HepG2 (cell line): ENCODE measurements at regions not wholly inside any gene's neighbourhood (a gene's known extent, or its start where the extent isn't known, plus 50 kb on each side); places are given as distances from the start of the nearest gene placed in this dataset.
A peak's percentile ranks its signal among the peaks of the same experiment; 100 is the strongest.

Experiments used
- FOXP1 ChIP-seq, 2 experiments: fragments of 450-650 bp in 1 of 2; IDR thresholded peaks; 2 replicates each; pipeline ENCODE4 v1.6.1; 2017 to 2018; ENCODE audit warnings: antibody characterized with exemption in 1 of 2
- GABPA ChIP-seq, 2 experiments: IDR thresholded peaks; 2 replicates each; pipeline ENCODE4 v1.6.1; 2011 to 2016; ENCODE audit warnings: low read depth in 2 of 2, low read length in 1 of 2, missing biosample characterization in 1 of 2, missing genetic modification characterization in 1 of 2
- HNF1A ChIP-seq, 2 experiments: sonication (generic) in 1 of 2; formaldehyde crosslinking in 1 of 2; IDR thresholded peaks; 2 replicates each; pipeline versions ENCODE4 v1.4.0 to v1.6.1; 2016 to 2020; ENCODE audit warnings: borderline replicate concordance in 1 of 2, low read depth in 1 of 2, mild to moderate bottlenecking in 1 of 2, missing genetic modification reagents in 1 of 2
- MAZ ChIP-seq, 2 experiments: sonication (generic) in 1 of 2; formaldehyde crosslinking in 1 of 2; IDR thresholded peaks; 2 replicates each; pipeline versions ENCODE4 v1.5.0 to v1.6.1; 2012 to 2020; ENCODE audit warnings: low read depth in 2 of 2, mild to moderate bottlenecking in 2 of 2, borderline replicate concordance in 1 of 2, improper control_type of control experiment in 1 of 2, low read length in 1 of 2, missing genetic modification reagents in 1 of 2, moderate library complexity in 1 of 2
- MED13 ChIP-seq: sonication (generic); formaldehyde crosslinking; IDR thresholded peaks from 2 replicates; pipeline ENCODE4 v1.5.0; 2020; ENCODE audit warnings: missing genetic modification reagents
- RELA ChIP-seq: sonication (generic); formaldehyde crosslinking; IDR thresholded peaks from 2 replicates; pipeline ENCODE4 v1.4.0; 2020; ENCODE audit warnings: missing genetic modification reagents
- SALL1 ChIP-seq: sonication (generic); formaldehyde crosslinking; IDR thresholded peaks from 2 replicates; pipeline ENCODE4 v1.8.0; 2022; ENCODE audit warnings: mild to moderate bottlenecking, missing genetic modification reagents
- TARDBP ChIP-seq: sonication (generic); formaldehyde crosslinking; IDR thresholded peaks from 2 replicates; pipeline ENCODE4 v1.8.0; 2022; ENCODE audit warnings: mild to moderate bottlenecking, missing genetic modification reagents
- ZBTB7A ChIP-seq: sonication (generic); formaldehyde crosslinking; IDR thresholded peaks from 2 replicates; pipeline ENCODE4 v1.8.0; 2022; ENCODE audit warnings: mild to moderate bottlenecking, missing genetic modification reagents
- ZNF772 ChIP-seq: sonication (generic); formaldehyde crosslinking; IDR thresholded peaks from 2 replicates; pipeline ENCODE4 v1.5.0; 2020; ENCODE audit warnings: mild to moderate bottlenecking, missing genetic modification reagents
- TF ChIP-seq, protein P1 (sequence below): sonication (generic); formaldehyde crosslinking; IDR thresholded peaks from 2 replicates; pipeline ENCODE4 v1.9.0; 2022; ENCODE audit warnings: missing genetic modification reagents, mild to moderate bottlenecking, borderline replicate concordance

DNA sequence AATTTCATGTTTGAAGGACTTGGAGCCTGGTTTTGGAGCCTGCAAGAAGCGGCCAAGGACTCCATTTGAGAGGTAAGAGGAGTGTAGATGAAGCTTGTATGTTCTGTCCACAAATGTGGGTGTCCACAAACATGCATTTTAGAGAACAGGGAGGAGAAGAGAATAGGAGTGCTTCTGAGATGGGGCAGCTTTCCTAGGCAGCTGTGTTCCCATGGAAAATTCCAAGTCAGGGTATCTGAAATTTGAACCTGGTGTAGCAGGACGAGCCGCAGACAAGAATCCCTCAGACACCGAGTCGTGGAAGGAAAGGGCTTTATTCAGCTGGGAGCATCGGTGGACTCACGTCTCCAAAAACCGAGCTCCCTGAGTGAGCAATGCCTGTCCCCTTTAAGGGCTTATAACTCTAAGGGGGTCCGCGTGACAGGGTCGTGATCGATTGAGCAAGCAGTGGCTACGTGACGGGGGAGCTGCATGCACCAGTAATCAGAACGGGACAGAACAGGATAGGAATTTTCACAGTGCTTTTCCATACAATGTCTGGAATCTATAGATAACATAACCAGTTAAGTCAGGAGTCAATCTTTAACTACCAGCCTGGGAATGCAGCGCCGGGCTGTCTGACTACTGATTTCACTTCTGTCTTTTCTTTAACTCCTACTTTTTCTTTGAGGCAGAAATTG is 71.4 kb upstream of the WDR72 start (continued):
- TF ChIP-seq GABPA (IDR thresholded peaks at IDR 0.05; ENCODE audit: low read depth, low read length) (no peak), GABPA (CRISPR knock-in tag; IDR thresholded peaks at IDR 0.05; ENCODE audit: low read depth) (peak; percentile 59), FOXP1 (IDR thresholded peaks at IDR 0.05) (no peak), FOXP1 (CRISPR knock-in tag; IDR thresholded peaks at IDR 0.05) (peak; percentile 49; the same call in 1 of the 2 replicates), TARDBP (peak; percentile 41), ZNF772 (CRISPR knock-in tag) (peak; percentile 57; the same call in 1 of the 2 replicates), MAZ (IDR thresholded peaks at IDR 0.05; ENCODE audit: borderline replicate concordance, low read depth, low read length) (no peak), MAZ (CRISPR knock-in tag; IDR thresholded peaks at IDR 0.05; ENCODE audit: low read depth) (peak; percentile 39; the same call in 1 of the 2 replicates), ZBTB7A (peak; percentile 86), MED13 (CRISPR knock-in tag) (peak; percentile 92; the same call in 1 of the 2 replicates), HNF1A (IDR thresholded peaks at IDR 0.05; ENCODE audit: low read depth) (peak; percentile 88), HNF1A (CRISPR knock-in tag; IDR thresholded peaks at IDR 0.05; ENCODE audit: borderline replicate concordance) (peak; percentile 93), RELA (CRISPR knock-in tag) (peak; percentile 28; the same call in 1 of the 2 replicates), SALL1 (CRISPR knock-in tag) (peak; percentile 97)
- TF ChIP-seq, protein P1, sequence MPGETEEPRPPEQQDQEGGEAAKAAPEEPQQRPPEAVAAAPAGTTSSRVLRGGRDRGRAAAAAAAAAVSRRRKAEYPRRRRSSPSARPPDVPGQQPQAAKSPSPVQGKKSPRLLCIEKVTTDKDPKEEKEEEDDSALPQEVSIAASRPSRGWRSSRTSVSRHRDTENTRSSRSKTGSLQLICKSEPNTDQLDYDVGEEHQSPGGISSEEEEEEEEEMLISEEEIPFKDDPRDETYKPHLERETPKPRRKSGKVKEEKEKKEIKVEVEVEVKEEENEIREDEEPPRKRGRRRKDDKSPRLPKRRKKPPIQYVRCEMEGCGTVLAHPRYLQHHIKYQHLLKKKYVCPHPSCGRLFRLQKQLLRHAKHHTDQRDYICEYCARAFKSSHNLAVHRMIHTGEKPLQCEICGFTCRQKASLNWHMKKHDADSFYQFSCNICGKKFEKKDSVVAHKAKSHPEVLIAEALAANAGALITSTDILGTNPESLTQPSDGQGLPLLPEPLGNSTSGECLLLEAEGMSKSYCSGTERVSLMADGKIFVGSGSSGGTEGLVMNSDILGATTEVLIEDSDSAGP: peak; percentile 98
